ENCODE measurements at regions not wholly inside any gene's neighbourhood (a gene's known extent, or its start where the extent isn't known, plus 50 kb on each side); places are given as distances from the start of the nearest gene placed in this dataset.

DNA sequence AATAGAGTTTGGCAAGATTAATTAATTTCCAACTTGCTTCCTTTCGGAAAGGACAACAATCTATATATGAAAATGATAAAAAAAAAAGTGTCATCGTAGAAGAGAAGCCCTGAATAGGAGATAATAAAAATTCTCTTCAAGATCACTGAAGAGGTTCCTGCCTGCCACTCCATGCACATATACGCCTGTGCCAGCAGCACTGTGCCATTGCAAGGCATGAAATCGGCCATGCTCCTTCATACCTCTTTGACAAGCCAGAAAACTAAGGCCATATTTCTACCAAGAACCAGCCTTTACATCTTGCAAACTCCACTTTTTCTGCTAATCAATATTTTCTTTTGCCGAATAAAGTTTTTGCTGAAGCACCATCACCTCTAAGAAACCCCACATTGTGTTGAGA, 365.5 kb downstream of the CXXC4 start (continued):
- TF ChIP-seq RREB1 (CRISPR knock-in tag; IDR thresholded peaks at IDR 0.05), result no peak

GRCh38 chr4:104128850-104129213, 365.9 kb downstream of the CXXC4 start:
- intact Hi-C loops (cut with micrococcal nuclease), result no loop called here
- TF ChIP-seq SNIP1 (IDR thresholded peaks at IDR 0.05; ENCODE audit: low read depth), result no peak
- TF ChIP-seq, protein P1, sequence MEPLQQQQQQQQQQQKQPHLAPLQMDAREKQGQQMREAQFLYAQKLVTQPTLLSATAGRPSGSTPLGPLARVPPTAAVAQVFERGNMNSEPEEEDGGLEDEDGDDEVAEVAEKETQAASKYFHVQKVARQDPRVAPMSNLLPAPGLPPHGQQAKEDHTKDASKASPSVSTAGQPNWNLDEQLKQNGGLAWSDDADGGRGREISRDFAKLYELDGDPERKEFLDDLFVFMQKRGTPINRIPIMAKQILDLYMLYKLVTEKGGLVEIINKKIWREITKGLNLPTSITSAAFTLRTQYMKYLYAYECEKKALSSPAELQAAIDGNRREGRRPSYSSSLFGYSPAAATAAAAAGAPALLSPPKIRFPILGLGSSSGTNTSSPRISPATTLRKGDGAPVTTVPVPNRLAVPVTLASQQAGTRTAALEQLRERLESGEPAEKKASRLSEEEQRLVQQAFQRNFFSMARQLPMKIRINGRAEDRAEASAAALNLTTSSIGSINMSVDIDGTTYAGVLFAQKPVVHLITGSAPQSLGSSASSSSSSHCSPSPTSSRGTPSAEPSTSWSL (CRISPR knock-in tag; IDR thresholded peaks at IDR 0.05; ENCODE audit: borderline replicate concordance), result no peak
- TF ChIP-seq, protein P2, sequence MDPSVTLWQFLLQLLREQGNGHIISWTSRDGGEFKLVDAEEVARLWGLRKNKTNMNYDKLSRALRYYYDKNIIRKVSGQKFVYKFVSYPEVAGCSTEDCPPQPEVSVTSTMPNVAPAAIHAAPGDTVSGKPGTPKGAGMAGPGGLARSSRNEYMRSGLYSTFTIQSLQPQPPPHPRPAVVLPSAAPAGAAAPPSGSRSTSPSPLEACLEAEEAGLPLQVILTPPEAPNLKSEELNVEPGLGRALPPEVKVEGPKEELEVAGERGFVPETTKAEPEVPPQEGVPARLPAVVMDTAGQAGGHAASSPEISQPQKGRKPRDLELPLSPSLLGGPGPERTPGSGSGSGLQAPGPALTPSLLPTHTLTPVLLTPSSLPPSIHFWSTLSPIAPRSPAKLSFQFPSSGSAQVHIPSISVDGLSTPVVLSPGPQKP (CRISPR knock-in tag; IDR thresholded peaks at IDR 0.05), result no peak
- TF ChIP-seq NFATC3 (IDR thresholded peaks at IDR 0.05), result no peak
- no peak for TF ChIP-seq MED1 (CRISPR knock-in tag; IDR thresholded peaks at IDR 0.05; ENCODE audit: borderline replicate concordance)
- TF ChIP-seq ZNF239 (CRISPR knock-in tag; IDR thresholded peaks at IDR 0.05), result no peak
- TF ChIP-seq, protein P3, sequence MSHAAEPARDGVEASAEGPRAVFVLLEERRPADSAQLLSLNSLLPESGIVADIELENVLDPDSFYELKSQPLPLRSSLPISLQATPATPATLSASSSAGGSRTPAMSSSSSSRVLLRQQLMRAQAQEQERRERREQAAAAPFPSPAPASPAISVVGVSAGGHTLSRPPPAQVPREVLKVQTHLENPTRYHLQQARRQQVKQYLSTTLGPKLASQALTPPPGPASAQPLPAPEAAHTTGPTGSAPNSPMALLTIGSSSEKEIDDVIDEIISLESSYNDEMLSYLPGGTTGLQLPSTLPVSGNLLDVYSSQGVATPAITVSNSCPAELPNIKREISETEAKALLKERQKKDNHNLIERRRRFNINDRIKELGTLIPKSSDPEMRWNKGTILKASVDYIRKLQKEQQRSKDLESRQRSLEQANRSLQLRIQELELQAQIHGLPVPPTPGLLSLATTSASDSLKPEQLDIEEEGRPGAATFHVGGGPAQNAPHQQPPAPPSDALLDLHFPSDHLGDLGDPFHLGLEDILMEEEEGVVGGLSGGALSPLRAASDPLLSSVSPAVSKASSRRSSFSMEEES (CRISPR knock-in tag; IDR thresholded peaks at IDR 0.05), result no peak
- TF ChIP-seq NFIC (IDR thresholded peaks at IDR 0.05), result no peak
- TF ChIP-seq ZKSCAN1 (IDR thresholded peaks at IDR 0.05; ENCODE audit: low read depth, low read length), result no peak
- no peak for TF ChIP-seq NR2F6 (CRISPR knock-in tag; IDR thresholded peaks at IDR 0.05)
- no peak for TF ChIP-seq PTBP1 (IDR thresholded peaks at IDR 0.05; ENCODE audit: low read depth, low read length)

More at GRCh38 chr4:104128850-104129213, 365.9 kb downstream of the CXXC4 start:
- Histone ChIP-seq H3K4me1 (replicated peaks in 1 of 2; ENCODE audit: control insufficient read depth in 2 of 2, insufficient read depth in 2 of 2, low read length in 2 of 2) (no peaks in the 10 kb centered on the region), H2AFZ (ENCODE audit: low read depth, low read length) (no peak overlapping the region), H3K27ac (ENCODE audit: extremely low read depth, low read depth, low read length) (no peak overlapping the region), H3K27me3 (ENCODE audit: control insufficient read depth in 2 of 2, insufficient read depth in 2 of 2, low read length in 2 of 2) (no peaks in the 10 kb centered on the region), H3K9ac (ENCODE audit: insufficient read depth in 1 of 2, low read depth in 2 of 2, low read length in 2 of 2) (no peak overlapping the region), H4K20me1 (replicated peaks; ENCODE audit: control insufficient read depth, insufficient read depth, low read length) (no peaks in the 10 kb centered on the region), H3K4me3 (no peak overlapping the region), H3K9me3 (replicated peaks; ENCODE audit: control insufficient read depth, insufficient read depth, low read depth, low read length) (0 out of 2 replicates have a peak, but pooled peaks cover 2% of the 10 kb centered on the region), H3K36me3 (ENCODE audit: control insufficient read depth, insufficient read depth, low read length) (no peaks in the 10 kb centered on the region), H3K9me1 (ENCODE audit: control insufficient read depth, insufficient read depth, low read length) (no peaks in the 10 kb centered on the region), H3K79me2 (ENCODE audit: control insufficient read depth, insufficient read depth, low read length) (no peaks in the 10 kb centered on the region), H3K4me2 (ENCODE audit: insufficient read depth, low read length) (no peak overlapping the region)
- in situ Hi-C loops (cut with MboI), result no loop called here
- FAIRE-seq, result no peak
- CTCF ChIA-PET (ENCODE audit: low intra/inter-chr PET ratio), result no interaction called here
- POLR2A ChIA-PET, result no interaction called here
- no TSS peak for BruUV-seq (replicated peaks)
- DNase-seq (ENCODE audit: extremely low read depth in 1 of 4, low spot score in 3 of 4), result no peak
- no peak for ATAC-seq
